Fibroblast of skin of left quadriceps (primary cell): ENCODE measurements at regions not wholly inside any gene's neighbourhood (a gene's known extent, or its start where the extent isn't known, plus 50 kb on each side); places are given as distances from the start of the nearest gene placed in this dataset.
A peak's percentile ranks its signal among the peaks of the same experiment; 100 is the strongest.
"Not testable (repeated sequence)": the region's sequence is repeated elsewhere in the genome, so short reads cannot be mapped to it uniquely, and the experiment has no call there.

Source experiments
- DNase-seq, 2 experiments: peaks; one replicate each; pipeline ENCODE4 v3.0.0-alpha.2; 2013; ENCODE audit warnings: low read depth in 2 of 2

- DNase-seq = no peak
These were observed 102.8 kb downstream of the TNFAIP3 start for GRCh38 chr6:137969874-137970273.

DNA sequence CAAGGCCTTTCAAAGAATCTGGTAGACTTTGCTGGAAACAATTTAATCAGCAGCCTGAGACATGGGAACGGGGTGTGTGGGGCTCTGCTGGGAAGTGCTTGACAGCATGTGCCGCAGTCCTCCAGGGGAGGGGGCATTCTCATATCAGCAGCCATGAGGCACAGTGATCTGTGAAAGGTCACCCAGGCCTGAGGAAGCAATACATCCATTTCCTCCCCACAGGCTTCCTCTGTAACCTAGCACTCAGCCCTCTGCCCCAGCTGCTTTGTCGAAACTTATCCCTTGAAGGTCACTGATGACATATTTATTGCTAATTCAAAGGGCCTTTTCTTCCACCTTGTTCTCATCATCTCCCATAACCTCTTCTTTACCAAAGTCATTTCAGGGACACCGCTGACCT, 103.3 kb downstream of the TNFAIP3 start:
- DNase-seq = no peak

DNA sequence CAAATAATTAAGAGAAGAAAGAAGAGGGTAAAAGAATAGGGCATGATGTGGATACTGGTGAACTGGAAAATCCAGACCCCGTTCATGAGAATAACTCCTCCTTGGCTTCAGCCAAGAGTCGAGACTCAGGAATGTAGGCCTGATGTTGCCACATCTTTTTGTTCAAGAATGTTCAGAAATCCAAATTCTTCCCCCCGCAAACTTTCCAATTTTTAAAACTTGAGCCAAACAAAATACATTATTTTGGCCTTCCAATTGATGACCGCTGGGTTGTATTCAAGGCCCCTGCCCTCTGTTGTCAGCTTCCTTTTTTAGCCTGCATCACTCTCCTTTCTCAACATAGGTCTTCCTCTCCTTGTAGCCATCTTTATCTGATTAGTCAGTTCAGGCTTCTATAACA, 106.1 kb downstream of the TNFAIP3 start:
- peak; percentile 12 to 20 for DNase-seq

- DNase-seq = no peak
These were observed 108.3 kb downstream of the TNFAIP3 start for GRCh38 chr6:137975188-137975940.

GRCh38 chr6:137976430-137976829, 109.4 kb downstream of the TNFAIP3 start:
- DNase-seq = no peak

GRCh38 chr6:137977206-137977605, 110.1 kb downstream of the TNFAIP3 start:
- DNase-seq = no peak

DNA sequence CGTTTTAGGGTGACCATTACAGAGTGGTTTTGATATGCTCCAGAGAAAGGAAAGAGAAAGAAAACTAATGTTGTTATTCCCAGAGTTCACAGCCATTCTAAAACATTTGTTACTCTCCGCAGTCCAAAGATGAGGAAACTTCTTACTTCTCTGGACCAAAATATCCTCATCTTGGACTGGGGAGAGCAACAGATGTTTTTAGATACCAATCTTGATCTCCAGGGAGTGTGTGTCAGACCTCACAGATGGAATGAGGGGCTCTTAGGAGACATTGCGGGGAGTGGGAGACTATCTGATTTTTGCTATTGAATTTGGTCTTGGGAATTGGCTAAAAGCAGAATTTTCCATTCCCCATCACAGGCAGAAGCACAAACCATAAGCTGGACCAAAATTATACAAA, 110.8 kb downstream of the TNFAIP3 start:
- no peak for DNase-seq

DNA sequence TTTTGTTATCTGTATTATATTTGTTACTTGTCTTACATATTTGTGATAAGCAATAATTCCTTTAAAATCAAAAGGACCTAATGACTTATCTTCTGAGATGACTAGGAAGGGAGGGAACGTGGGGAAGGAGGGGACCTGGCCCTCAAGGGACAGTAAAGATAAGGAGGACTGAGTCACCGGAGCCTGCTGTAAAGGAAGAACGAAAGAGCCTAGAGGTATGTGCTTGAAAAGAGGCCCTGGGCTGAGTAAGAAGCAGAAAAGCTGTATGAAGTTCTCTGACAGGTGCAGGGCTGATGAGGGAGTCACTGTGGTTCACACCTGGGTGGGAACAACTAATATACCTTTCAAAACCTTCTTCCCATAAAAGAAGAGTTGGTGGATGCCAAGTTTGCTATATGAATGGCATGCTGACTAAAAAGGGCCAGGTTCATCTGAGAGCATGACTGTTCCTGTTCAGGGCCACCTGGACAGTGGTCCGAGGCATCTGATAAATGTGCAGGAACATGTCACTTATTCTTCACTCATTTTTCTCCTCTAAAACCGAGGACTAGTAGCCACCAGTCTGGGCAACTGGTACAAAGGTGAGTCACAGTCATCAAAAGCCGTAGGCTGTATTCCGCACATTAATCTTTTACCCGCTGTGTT, 111.3 kb downstream of the TNFAIP3 start:
- DNase-seq = no peak

GRCh38 chr6:137979263-137979662, 112.2 kb downstream of the TNFAIP3 start:
- not testable (repeated sequence) for DNase-seq

DNA sequence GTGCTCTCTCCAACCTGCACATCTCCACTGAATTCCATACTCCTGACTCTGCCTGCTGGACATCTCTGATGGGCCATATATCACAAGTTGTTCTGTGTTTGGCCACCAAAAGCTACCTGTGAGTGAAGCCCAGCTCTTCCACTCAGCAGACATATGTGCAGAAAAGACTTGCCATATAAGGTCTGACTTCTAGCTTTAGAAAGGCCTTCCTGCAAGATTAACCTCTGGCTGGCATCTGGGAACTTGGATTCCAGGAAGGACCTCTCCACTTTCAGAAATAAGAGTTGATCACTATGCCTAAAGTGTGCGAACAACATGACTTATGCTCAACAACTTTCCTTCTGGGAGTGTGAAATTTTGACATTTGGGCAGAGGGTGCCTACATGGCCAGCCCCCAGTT, 113.7 kb downstream of the TNFAIP3 start:
- no peak for DNase-seq

GRCh38 chr6:137981758-137982157, 114.7 kb downstream of the TNFAIP3 start:
- DNase-seq = no peak

- DNase-seq = no peak
These were observed 115.5 kb downstream of the TNFAIP3 start for GRCh38 chr6:137982418-137983189.

DNA sequence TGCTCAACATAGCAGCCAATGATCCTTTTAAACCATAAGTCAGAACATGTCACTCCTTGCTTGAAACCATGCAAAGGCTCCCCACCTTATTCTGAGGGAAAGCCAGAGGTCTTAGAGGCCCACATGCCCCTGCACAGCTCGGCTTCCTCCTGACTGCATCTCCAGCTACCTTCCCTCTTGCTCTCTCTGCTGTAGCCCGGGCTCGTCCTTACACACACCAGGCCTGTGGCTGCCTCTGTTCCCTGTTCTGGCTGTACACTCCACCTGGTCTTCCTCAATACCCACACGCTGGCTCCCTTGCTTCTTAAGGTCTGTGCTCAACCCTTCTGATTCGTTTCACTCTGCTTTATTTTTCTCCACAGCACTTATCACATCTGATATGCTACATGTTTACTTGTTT, 116.2 kb downstream of the TNFAIP3 start:
- DNase-seq = no peak

DNA sequence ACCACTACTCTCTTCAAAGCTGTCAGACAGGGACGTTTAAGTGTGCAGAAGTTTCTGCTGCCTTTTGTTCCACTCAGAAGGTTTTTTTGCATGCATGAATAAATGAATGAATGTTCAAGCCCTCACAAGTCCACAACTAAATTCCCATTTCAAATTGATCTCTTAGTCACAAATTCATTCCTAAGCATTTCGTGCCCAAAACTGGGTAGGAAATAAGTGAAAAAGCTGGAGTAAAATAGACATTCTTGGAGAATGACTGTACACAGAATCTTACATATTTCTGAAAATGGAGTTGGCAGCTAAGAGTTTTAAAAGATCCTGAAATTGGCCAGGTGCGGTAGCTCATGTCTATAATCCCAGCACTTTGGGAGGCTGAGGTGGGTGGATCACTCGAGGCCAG, 117.6 kb downstream of the PERP start:
- no peak for DNase-seq

DNA sequence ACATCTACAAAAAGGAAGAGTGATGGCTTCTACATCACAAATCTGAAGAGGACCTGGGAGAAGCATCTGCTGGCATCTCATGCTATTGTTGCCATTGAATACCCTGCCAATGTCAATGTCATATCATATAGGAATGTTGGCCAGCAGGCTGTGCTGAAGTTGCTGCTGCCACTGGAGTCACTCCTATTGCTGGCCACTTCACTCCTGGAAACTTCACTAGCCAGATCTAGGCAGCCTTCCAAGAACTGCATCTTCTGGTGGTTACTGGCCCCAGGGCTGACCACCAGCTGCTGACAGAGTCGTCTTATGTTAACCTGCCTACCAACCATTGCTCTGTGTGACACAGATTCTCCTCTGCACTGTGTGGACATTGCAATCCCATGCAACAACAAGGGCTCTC, 111.8 kb downstream of the PERP start:
- DNase-seq = no peak

GRCh38 chr6:137998461-137999019, 108.7 kb downstream of the PERP start:
- no peak for DNase-seq

DNA sequence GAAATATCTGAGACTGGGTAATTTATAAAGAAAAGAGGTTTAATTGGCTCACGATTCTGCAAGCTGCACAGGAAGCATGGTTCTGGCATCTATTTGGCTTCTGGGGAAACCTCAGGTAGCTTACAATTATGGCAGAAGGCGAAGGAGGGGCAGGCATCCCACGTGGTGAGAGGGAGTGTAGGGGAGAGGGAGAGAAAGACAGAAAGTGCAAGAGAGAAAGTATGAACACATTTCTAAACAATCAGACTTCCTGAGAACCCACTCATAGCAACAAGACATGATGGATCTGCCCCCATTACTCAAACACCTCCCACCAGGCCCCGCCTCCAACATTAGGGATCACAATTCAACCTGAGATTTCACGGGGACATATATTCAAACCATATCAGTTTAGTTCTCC, 107.4 kb downstream of the PERP start:
- DNase-seq = no peak

DNA sequence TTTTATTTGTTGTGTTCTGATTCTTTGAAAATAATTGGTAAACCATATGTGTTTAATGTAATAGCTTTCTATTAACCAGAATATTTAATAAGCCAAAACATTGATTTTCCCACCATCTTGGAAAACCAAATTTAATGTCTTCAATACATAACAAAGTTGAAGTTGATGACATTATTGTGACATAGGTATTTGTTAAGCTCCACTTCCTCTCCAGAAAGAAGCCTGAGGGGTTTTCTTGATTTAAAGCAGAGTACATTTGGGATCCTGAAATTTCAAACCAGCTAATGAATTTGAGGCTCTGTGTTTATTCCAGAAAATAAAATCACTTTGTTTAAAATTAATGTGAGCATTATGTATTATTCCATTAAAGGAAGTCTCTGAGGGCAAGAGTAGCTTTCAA, 106.3 kb downstream of the PERP start:
- no peak for DNase-seq

DNA sequence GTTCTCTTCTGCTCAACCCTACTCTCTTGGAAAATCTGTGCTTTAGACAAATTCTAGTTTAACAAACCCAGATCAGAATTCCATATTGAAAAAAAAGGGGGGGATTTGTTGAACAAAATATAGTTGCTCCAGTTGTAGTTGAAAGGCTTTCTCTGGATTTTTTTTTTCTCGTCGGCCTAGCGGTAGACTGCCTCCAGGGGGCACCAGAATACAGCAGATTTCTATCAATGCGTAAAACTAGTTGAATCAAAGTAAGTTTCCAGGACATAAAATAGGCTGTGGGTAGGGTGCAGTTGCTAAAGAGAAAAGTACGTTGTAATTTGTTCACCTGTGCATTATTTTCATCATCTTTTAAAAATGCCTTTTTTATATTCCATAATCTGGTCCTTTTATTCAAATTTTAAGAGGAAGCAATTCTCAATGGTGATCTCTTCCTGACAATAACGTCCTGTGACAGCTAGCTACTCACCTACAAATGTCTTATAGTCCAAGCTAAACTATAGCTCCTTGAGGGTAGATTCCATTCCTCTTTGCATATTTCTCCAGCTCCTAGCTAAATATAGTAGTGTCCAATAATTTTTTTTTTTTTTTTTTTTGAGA, 105.4 kb downstream of the PERP start:
- DNase-seq = peak; percentile 10 to 12

GRCh38 chr6:138004430-138005287, 102.6 kb downstream of the PERP start:
- no peak for DNase-seq

GRCh38 chr6:138005846-138006245, 101.4 kb downstream of the PERP start:
- DNase-seq = no peak
